GM18519 (cell line): ENCODE measurements at regions not wholly inside any gene's neighbourhood (a gene's known extent, or its start where the extent isn't known, plus 50 kb on each side); places are given as distances from the start of the nearest gene placed in this dataset.

Experiments
- ATAC-seq: cut with Tn5 transposase; IDR thresholded peaks from one replicate; pipeline ENCODE4 v1.9.1; 2021; ENCODE audit warnings: mild to moderate bottlenecking, moderate library complexity; ENCODE audit not compliant: unreplicated experiment, low FRiP score

DNA sequence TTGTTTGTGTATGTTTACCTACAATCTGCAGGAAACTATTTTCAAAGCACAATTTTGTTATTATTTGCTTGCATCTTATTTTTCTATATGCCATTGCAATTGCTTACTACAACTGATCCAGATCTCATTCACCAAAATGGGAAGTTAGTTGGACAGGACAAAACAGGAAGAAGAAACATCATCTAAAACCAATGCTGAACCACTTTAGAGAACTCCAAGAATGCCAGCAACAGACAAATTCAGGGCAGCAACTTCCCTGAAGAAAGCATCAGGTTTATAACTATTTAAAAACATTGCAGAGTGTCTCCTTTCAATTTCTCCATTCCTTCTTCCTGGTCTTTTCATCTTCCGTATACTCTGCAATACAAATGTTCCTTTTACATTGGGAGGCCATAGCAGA is 82.4 kb upstream of the SMYD2 start:
- ATAC-seq = no peak

DNA sequence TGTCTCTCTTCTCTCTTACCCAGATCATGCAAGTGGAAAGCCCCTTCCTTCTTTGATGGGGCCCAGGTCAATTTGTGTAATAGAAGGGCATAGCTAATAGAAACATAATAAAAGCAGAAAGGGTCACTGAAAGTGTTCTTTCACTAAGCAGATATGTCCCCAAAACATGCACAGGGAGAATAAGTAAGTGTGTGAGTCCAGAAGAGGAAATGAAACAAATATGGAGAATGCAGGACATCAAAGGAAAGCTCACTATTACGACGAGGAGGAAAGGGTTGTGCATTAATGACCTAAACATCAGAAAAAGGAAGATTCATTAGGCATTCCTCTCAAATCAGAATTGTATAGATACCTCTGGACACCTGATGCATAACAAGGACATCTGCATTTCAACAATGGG is 81.4 kb upstream of the SMYD2 start:
- ATAC-seq = no peak

- ATAC-seq = no peak
Measured at GRCh38 chr1:214202992-214203391, 78.0 kb upstream of the SMYD2 start.

GRCh38 chr1:214205053-214205452 is 75.9 kb upstream of the SMYD2 start:
- ATAC-seq = no peak

DNA sequence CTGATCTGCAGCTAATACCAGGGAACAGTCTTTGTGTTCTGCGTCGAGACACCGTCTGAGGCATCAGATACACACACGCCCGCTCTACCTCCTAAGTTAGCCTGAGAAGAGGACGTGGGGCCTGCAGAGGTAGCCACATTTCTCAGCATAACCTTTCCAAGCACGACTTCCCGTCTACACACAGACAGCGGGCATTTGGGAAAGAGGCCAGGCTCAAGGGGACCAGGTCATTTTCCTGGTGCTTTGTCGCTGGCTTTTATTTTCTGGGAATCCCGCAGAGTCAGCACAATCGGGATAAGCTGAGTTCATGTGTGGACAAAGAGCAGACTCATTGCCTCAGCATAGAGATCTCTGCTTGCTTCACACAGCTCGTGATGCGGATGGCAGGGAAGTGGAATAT is 72.5 kb upstream of the SMYD2 start:
- ATAC-seq = no peak

GRCh38 chr1:214209260-214209808 is 71.6 kb upstream of the SMYD2 start:
- no peak for ATAC-seq

GRCh38 chr1:214213136-214213535 is 67.8 kb upstream of the SMYD2 start:
- ATAC-seq = no peak

- no peak for ATAC-seq
Measured at GRCh38 chr1:214214851-214215250, 66.1 kb upstream of the SMYD2 start.

DNA sequence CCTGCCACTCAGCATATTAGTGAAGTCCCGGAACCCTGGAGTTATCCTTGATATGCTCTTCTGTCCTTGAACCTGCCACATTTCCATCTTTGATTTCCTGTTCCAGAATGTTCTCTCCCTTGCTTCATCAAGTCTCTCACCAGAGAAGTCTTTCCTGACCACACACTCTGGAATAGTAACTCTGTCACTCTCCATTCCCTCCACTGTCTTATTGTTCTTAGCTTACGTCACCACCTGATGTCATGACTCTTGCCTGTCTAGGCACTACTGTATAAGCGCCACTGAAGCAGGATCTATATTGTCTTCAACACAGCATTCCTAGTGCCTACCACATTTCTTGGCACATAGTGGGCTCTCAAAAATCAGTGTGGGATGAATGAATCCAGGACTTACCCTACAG is 65.4 kb upstream of the SMYD2 start:
- no peak for ATAC-seq

GRCh38 chr1:214216021-214216420 is 64.9 kb upstream of the SMYD2 start:
- no peak for ATAC-seq

- no peak for ATAC-seq
Measured at GRCh38 chr1:214216779-214217178, 64.2 kb upstream of the SMYD2 start.

DNA sequence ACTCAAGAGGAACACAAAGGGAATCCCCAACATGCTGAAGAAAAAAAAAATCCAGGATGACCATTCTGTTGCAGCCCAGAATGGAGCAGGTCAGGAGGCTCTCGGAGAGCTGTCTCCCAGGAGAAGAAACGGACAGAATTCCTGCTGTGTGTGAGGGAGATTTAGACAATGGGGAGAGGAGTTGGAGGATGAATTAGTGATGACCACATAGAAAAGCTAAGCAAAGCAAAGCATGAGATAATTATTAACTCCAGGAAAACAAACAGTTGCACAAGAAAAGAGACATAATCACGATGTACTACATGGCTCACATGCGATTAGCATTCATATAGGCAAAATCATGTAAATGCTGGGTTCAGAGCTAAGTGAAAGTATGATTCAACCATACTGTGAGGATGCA is 61.1 kb upstream of the SMYD2 start:
- no peak for ATAC-seq

DNA sequence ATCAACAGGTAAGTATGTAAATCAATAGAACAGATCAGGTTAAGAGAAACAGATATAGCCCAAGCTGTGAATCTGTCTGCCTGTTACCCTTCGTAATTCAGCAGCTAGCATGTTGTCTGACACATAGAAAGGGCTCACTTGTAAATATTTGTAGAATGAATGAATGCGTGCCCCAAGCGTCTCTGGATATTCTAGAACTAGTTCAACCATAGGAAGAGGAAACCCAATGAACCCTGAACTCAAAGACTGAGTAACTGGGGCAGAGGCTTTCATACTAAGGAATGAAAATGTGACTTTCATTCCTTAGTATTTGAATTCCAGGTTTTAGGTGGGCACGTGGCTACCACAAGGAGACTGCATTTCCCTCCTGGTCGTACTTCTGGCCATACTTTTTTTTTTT is 60.1 kb upstream of the SMYD2 start:
- no peak for ATAC-seq

GRCh38 chr1:214224611-214225354 is 56.2 kb upstream of the SMYD2 start:
- ATAC-seq = no peak

DNA sequence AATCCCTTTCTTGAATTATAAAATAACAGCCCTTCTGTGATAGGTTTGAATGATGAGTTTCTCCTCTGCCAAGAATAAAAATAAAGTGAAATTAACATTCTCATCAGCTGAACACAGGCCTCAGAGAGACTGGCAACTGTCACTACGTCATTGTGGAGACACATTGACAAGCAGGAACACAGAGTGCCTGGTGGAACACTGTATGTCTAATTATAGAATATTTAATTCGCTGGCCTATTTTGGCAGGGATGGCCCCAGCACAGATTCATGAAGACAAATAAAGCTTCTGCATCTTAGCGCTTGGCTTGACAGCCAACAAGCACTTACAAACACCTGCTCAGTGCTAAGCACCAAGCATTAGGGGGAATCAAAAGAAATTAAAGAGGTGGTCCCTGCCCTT is 52.0 kb upstream of the SMYD2 start:
- no peak for ATAC-seq

- ATAC-seq = no peak
Measured at GRCh38 chr1:214229736-214230135, 51.2 kb upstream of the SMYD2 start.
